Myocyte (in vitro differentiated cells): ENCODE measurements at regions not wholly inside any gene's neighbourhood (a gene's known extent, or its start where the extent isn't known, plus 50 kb on each side); places are given as distances from the start of the nearest gene placed in this dataset.

Experiments
- DNase-seq: peaks from one replicate; pipeline ENCODE4 v3.0.0-alpha.2; 2012; ENCODE audit warnings: low read depth

DNA sequence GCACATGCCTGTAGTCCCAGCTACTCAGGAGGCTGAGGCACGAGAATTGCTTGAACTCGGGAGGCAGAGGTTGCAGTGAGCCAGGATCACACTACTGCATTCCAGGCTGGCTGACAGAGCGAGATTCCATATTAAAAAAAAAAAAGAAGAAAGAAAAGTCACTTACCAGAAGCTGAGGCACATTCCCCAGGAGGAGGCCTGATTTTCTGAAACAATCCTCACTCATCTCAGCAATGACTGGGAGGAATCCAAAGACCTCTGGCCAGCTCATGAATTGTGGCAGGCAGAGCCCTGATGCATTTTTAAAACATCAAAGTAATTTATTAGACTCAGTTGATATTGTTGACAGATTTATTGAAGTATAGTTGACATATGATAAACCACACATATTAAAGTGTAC, 206.3 kb downstream of the FOXO1 start:
- no peak for DNase-seq

DNA sequence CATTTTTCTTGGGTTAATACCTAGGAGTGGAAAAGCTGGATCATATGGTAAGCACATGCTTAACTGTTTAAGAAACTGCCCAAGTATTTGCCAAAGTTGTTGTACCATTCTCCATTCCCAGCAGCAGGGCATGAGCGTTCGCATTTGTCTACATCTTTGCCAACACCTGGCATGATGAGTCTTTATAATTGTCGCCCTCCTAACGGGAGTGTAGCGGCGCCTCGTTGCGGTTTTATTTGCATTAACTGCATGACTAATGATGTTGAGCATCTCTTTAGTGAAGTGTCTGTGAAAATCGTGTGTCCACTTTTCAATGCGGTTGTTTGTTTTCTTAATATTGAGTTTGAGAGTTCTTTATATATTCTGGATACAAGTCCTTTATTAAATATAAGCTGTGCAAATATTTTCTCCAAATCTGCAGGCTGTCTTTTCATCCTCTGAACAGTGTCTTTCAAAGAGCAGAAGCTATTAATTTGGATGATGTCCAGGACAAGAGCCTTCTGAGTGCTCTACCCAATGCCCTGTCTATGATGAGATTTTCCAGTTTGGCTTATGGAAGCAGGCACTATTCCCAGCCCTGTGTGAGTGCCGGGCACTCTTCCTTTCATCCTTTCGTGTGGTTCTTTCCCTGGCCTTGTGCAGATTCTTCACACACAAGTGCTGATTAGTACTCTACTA, 202.0 kb downstream of the FOXO1 start:
- DNase-seq: no peak

GRCh38 chr13:40465015-40465390, 201.4 kb downstream of the FOXO1 start:
- DNase-seq: no peak

- DNase-seq: no peak
These were observed 200.2 kb downstream of the FOXO1 start for GRCh38 chr13:40466272-40466671.

DNA sequence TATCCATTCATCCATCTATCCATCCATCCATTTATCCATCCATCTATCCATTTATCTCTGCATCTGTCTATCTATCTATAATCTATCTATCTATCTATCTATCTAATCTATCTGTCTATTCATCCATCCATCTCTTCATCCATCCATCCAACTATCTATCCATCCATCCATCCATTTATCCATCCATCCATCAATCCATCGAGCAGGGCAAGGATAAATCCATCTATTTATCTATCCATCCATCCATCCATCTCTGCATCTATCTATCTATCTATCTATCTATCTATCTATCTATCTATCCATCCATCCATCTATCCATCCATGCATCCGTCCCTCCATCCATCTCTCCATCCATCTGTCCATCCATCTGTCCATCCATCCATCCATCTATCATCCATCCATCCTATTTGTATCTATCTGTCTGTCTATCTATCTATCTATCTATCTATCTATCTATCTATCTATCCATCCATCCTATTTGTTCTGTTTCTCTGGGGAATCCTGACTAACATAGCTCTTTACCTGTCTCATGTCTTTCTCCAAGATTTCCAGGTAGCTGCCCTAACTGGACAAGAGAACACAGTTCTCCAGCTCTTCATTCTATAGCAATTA, 198.1 kb downstream of the FOXO1 start:
- no peak for DNase-seq

- DNase-seq: no peak
These were observed 196.7 kb downstream of the FOXO1 start for GRCh38 chr13:40469581-40470310.

DNA sequence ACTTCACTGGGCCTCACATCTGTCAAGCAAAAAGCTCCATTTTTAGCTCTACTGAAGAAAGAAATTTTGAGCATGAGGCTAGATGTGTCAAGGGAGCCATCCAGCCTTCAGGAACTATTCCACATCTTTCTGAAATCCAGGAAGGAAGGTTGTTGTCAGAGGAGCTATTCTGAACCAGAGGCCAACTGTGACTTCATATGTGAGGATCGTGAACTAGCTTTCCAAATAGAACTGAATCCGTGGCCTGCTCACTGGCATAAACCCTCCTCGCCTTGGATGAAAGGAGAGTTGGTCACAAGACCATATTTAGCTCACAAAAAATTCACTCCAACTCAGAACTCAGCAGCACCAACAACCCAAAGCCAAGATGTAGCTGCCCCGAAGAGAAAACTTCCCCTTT, 195.8 kb downstream of the FOXO1 start:
- peak; percentile 59 for DNase-seq

DNA sequence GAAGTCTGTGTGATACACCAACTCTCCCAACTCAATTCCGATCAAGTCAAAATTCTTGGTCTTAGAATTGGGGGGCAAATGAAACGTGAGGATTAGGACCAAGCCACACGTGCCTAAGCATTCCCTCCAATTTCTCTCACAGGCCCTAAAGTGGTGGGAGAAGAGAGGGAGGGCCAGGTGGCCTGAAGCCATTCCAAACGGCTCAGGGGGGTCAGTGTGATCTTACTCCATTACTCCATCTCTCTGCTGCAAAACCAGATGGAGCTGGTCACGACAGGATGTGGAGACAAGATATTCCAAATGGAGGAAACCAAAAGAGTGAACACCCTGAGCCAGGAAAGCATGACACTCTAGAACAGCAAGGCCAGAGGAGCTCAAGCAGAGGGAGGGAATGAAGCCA, 195.4 kb downstream of the FOXO1 start:
- no peak for DNase-seq

GRCh38 chr13:40471911-40472310, 194.5 kb downstream of the FOXO1 start:
- DNase-seq: no peak

- DNase-seq: no peak
These were observed 193.8 kb downstream of the FOXO1 start for GRCh38 chr13:40472427-40473220.

DNA sequence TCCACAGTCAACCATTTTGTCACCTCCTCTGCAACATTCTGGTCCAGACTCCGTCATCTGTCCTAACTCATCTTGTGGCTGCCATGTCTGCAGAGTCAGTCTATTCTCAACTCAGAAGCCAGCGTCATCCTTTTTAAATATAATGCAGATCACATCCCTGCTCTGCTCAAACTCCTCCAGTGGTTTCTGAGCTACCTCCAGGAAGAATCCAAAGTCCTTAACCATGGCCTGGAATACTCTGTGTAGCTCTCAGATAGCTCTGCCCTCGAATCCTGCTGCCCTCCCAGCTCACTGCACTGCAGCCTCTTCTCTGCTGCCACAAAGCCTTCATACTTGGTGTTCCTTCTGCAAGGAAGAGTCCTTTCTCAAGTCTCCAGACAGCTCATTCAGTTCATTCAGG, 190.8 kb downstream of the FOXO1 start:
- DNase-seq: peak; percentile 58

GRCh38 chr13:40476175-40476958, 190.1 kb downstream of the FOXO1 start:
- DNase-seq: peak; percentile 87

DNA sequence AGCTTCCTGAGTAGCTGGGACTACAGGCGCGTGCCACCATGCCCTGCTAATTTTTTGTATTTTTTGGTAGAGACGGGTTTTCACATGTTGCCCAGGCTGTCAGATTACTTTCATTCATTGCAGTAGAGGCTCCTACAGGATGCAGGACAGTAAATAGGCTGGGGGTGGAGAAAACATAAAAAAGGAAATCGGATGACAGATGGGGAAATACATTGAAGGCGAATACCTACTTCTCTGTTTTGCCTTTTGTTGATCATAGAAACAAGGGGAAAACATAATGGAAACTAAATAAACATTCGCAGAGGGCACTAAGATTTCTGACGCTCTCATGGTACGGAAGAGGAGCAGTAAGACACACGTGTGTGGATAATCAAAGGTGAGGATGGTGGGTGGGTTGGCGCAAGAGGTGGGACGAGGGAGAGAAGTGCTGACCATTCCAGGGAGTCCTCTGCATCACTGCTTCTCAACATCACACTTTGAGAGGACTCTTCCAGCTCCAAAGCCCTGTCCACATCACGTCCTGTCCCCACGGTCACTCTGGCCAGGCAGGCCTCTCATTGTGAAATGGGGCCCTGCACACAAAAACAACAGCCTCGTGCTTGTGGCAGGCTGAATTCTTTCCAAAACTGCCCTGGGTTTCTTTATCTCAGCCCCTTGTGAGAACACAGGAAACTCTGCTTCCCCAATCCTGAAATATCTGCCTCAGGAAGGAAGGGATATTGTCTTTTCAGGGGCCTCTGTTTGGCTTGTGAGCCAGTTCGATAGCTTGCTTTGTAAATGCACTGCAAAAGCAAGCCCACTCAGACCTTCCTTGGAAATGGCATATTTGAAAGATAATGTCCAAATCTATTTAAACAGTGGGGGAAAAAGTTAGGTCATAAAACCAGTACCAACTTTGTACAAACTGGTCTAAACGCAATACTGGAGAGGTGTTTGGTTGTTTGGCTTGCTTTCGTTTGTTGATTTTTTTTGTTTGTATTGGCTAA, 188.5 kb downstream of the FOXO1 start:
- no peak for DNase-seq

- no peak for DNase-seq
These were observed 187.7 kb downstream of the FOXO1 start for GRCh38 chr13:40478775-40479174.

- DNase-seq: no peak
These were observed 187.1 kb downstream of the FOXO1 start for GRCh38 chr13:40479196-40479845.

DNA sequence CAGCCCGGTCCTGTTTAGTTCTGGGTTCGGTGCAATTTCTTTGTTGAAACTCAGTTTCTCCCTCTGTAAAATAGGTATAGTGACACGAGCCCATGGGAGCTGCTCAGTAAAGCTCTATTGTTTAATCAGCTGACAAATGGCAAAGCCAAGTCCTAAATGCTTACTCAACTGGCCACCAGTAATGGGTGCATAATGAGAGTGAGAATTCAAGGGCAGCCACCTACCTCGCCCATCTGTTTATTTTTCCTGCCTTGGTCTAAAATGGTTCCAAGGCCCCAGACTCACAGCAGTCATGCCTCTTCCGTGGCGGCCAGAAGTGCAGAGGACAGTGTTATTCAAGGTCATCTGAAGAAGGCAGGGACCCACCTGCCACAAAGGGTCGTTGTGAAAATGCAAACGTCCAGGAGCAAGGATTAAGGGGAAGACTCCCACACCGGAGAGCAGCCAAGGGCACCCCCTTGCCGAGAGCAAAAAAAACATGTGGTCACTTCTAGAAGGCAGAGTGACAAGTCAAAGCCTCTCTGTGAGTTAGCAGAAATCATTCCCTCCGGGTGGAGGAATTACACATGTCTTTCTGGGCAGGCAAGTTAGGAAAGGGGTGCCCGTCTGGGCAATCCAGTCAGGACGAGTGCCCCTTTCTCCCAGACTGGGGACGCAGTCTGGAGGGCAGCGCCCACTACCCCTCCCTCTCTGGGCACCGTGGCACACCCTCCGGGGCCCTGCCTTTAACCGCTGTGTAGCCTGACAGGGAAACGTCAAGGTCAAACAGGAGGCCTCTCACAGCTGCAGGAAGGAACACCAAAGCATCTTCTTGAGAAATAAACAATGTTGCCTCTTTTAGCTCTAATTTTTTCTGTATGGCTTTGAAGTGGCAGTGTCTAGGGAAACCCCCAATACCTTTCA, 186.2 kb downstream of the FOXO1 start:
- DNase-seq: no peak

DNA sequence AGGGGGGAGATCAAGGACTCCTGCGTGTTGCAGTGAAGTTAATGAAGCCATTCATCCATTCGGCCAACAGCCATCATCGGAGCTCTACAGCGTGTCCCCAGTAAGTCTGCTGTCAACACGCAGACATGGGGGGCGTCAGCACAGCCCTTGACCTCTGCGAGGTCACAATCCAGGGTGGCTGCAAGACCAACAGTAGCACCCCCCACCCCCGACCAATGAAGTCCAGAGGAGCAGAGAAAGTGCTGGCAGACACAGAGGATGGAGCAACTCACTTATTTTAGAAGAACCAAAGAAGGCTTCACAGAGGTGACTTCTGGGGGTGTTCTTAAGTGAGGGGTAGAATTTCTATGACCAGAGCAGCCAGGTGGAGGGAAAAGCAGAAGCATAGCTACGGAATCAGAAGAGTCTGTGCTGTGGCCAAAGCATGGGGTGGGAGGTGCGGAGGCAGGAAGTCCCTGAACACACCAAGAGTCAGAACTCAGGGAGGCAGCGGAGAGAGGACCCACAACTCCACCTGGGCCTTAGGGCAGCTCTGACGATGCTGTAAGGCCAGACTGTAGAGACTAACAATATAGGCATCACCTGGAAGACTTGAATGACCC, 185.4 kb downstream of the FOXO1 start:
- no peak for DNase-seq

DNA sequence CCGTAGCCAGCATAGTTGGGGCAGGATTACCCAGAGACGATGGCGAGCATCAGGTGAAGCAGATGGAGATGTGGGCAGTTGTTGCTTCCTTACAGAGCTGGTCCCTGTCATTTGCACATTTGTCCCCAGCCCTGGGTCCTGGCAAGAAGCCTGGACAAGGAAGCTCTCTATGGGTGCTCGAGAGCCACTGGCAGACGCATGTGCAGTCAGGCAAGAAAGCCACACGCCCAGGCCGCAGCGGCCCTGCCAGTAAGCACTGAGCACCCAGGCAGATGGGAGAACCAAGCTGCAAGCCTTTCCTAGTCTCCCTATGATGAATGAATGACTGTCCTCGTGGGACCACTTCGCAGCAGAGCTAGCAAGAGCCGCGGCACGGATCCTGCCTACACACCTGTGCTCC, 182.8 kb downstream of the FOXO1 start:
- DNase-seq: no peak
